ENCODE measurements at regions not wholly inside any gene's neighbourhood (a gene's known extent, or its start where the extent isn't known, plus 50 kb on each side); places are given as distances from the start of the nearest gene placed in this dataset.

DNA sequence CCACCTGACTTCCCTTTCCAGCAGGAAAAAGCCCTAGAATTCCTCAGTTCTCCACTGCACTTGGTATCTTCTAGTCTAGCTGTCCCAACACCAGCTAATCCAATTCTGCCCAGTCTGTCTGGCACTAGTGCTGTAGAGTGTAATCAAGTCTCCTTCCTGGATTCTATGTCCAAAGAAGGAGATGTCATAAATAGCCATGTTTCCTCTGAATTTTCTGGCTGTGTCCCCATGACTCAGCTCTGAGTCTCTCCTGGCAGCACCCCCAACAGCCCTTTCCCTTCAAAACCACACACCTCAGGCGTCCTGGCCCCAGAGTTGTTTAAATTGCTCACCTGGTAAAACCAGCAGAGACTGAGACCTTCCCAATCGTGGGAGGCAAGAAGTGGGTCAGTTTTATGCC, 197.2 kb downstream of the GRXCR1 start:
- no peak overlapping the region for H3K27ac ChIP-seq (ENCODE audit: insufficient read depth, low read length)
- no peak overlapping the region for H2AFZ ChIP-seq (ENCODE audit: low read length)
- H3K36me3 ChIP-seq (ENCODE audit: control insufficient read depth, insufficient read depth, low read length), result no peaks in the 10 kb centered on the region
- no peaks in the 10 kb centered on the region for H4K20me1 ChIP-seq (ENCODE audit: control insufficient read depth, extremely low read depth, insufficient read depth, low read length)
- H3K4me2 ChIP-seq (ENCODE audit: extremely low read depth, insufficient read depth, low read length), result no peak overlapping the region
- H3K9ac ChIP-seq (ENCODE audit: insufficient read depth, low read length), result no peak overlapping the region
- H3K4me3 ChIP-seq (replicated peaks in 1 of 4; ENCODE audit: control extremely low read depth in 1 of 4, insufficient read depth in 1 of 4, low read depth in 3 of 4, low read length in 4 of 4), result no peak overlapping the region
- H3K79me2 ChIP-seq (ENCODE audit: control insufficient read depth, insufficient read depth, low read length), result no peaks in the 10 kb centered on the region
- TF ChIP-seq, protein P1, sequence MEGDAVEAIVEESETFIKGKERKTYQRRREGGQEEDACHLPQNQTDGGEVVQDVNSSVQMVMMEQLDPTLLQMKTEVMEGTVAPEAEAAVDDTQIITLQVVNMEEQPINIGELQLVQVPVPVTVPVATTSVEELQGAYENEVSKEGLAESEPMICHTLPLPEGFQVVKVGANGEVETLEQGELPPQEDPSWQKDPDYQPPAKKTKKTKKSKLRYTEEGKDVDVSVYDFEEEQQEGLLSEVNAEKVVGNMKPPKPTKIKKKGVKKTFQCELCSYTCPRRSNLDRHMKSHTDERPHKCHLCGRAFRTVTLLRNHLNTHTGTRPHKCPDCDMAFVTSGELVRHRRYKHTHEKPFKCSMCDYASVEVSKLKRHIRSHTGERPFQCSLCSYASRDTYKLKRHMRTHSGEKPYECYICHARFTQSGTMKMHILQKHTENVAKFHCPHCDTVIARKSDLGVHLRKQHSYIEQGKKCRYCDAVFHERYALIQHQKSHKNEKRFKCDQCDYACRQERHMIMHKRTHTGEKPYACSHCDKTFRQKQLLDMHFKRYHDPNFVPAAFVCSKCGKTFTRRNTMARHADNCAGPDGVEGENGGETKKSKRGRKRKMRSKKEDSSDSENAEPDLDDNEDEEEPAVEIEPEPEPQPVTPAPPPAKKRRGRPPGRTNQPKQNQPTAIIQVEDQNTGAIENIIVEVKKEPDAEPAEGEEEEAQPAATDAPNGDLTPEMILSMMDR (conservative IDR thresholded peaks at IDR 0.05 in 1 of 2, IDR thresholded peaks at IDR 0.05 in 1 of 2; ENCODE audit: low read depth in 1 of 2, low read length in 2 of 2), result no peak
- TF ChIP-seq EZH2 (IDR thresholded peaks at IDR 0.05; ENCODE audit: low read length, missing control alignments), result no peak
- DNase-seq (ENCODE audit: low read depth in 2 of 2), result peak; percentile 0 to 86
- no peaks in the 10 kb centered on the region for H3K9me3 ChIP-seq (ENCODE audit: control insufficient read depth, insufficient read depth, low read depth, low read length)
- no peaks in the 10 kb centered on the region for H3K27me3 ChIP-seq (ENCODE audit: control insufficient read depth, insufficient read depth, low read length)
- no peaks in the 10 kb centered on the region for H3K4me1 ChIP-seq (ENCODE audit: control insufficient read depth, extremely low read depth, insufficient read depth, low read length)

DNA sequence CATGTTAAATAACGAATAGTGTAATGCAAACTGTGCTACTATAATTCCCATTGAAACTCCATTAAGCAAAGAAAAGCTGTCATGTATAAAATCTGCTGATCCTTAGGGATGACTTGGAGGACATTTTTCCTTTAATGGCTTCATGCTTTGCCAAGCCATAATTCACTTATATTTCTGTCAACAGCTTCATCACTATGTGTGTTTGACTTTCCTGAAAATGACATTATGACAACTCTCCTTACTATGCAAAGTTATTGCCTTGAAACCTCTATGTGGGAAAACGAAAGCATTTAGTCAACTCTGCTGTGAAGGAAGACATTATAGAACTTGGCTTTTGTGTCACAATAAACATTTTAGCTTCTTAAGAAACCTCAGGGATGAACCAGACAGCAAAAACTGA, 210.5 kb downstream of the GRXCR1 start:
- no peak for DNase-seq (ENCODE audit: low read depth in 2 of 2)
- Histone ChIP-seq H3K4me2 (ENCODE audit: extremely low read depth, insufficient read depth, low read length) (no peak overlapping the region), H4K20me1 (ENCODE audit: control insufficient read depth, extremely low read depth, insufficient read depth, low read length) (no peaks in the 10 kb centered on the region), H3K9ac (ENCODE audit: insufficient read depth, low read length) (no peak overlapping the region), H3K27me3 (ENCODE audit: control insufficient read depth, insufficient read depth, low read length) (no peaks in the 10 kb centered on the region), H3K4me3 (replicated peaks in 1 of 4; ENCODE audit: control extremely low read depth in 1 of 4, insufficient read depth in 1 of 4, low read depth in 3 of 4, low read length in 4 of 4) (no peak overlapping the region), H2AFZ (ENCODE audit: low read length) (no peak overlapping the region), H3K4me1 (ENCODE audit: control insufficient read depth, extremely low read depth, insufficient read depth, low read length) (no peaks in the 10 kb centered on the region), H3K36me3 (ENCODE audit: control insufficient read depth, insufficient read depth, low read length) (no peaks in the 10 kb centered on the region), H3K79me2 (ENCODE audit: control insufficient read depth, insufficient read depth, low read length) (no peaks in the 10 kb centered on the region), H3K9me3 (ENCODE audit: control insufficient read depth, insufficient read depth, low read depth, low read length) (no peaks in the 10 kb centered on the region), H3K27ac (ENCODE audit: insufficient read depth, low read length) (no peak overlapping the region)
- TF ChIP-seq, protein P1 (conservative IDR thresholded peaks at IDR 0.05 in 1 of 2, IDR thresholded peaks at IDR 0.05 in 1 of 2; ENCODE audit: low read depth in 1 of 2, low read length in 2 of 2), result no peak
- no peak for TF ChIP-seq EZH2 (IDR thresholded peaks at IDR 0.05; ENCODE audit: low read length, missing control alignments)

DNA sequence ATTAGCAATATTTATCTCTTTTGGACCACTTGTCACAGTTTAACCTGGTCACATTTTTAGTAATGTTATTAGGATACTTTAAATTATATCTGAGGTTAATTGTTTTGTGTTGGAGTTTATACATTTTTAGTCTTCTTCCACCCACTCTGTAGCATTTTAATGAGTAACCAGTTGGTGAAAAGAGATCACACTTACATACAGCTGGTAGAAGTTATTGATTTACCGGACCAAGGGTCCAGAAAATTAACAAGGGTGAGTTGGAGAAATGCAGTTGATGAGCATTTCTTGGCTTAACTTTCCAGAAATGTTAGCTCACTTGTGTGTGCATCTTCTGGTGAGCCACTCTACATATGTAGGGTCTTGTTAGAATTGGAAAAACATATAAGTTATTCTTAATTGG, 219.6 kb downstream of the GRXCR1 start:
- no peak overlapping the region for H3K9ac ChIP-seq (ENCODE audit: insufficient read depth, low read length)
- no peaks in the 10 kb centered on the region for H4K20me1 ChIP-seq (ENCODE audit: control insufficient read depth, extremely low read depth, insufficient read depth, low read length)
- H3K27ac ChIP-seq (ENCODE audit: insufficient read depth, low read length), result no peak overlapping the region
- no peak overlapping the region for H2AFZ ChIP-seq (ENCODE audit: low read length)
- no peak overlapping the region for H3K4me3 ChIP-seq (replicated peaks in 1 of 4; ENCODE audit: control extremely low read depth in 1 of 4, insufficient read depth in 1 of 4, low read depth in 3 of 4, low read length in 4 of 4)
- H3K4me2 ChIP-seq (ENCODE audit: extremely low read depth, insufficient read depth, low read length), result no peak overlapping the region
- TF ChIP-seq EZH2 (IDR thresholded peaks at IDR 0.05; ENCODE audit: low read length, missing control alignments), result no peak
- TF ChIP-seq, protein P1 (conservative IDR thresholded peaks at IDR 0.05 in 1 of 2, IDR thresholded peaks at IDR 0.05 in 1 of 2; ENCODE audit: low read depth in 1 of 2, low read length in 2 of 2), result no peak
- no peak for DNase-seq (ENCODE audit: low read depth in 2 of 2)
- H3K9me3 ChIP-seq (ENCODE audit: control insufficient read depth, insufficient read depth, low read depth, low read length), result no peaks in the 10 kb centered on the region
- H3K27me3 ChIP-seq (ENCODE audit: control insufficient read depth, insufficient read depth, low read length), result no peaks in the 10 kb centered on the region
- no peaks in the 10 kb centered on the region for H3K79me2 ChIP-seq (ENCODE audit: control insufficient read depth, insufficient read depth, low read length)
- no peaks in the 10 kb centered on the region for H3K36me3 ChIP-seq (ENCODE audit: control insufficient read depth, insufficient read depth, low read length)
- H3K4me1 ChIP-seq (ENCODE audit: control insufficient read depth, extremely low read depth, insufficient read depth, low read length), result no peaks in the 10 kb centered on the region
